Right lobe of liver (tissue), 6 donors: ENCODE measurements at regions not wholly inside any gene's neighbourhood (a gene's known extent, or its start where the extent isn't known, plus 50 kb on each side); places are given as distances from the start of the nearest gene placed in this dataset.

Source experiments
- ATAC-seq, 4 donors: fragments of 200-7000 bp; cut with Tn5 transposase; one replicate each; pipeline ENCODE4 v1.9.1; 2020; ENCODE audit warnings: mild to moderate bottlenecking in 4 of 4, moderate library complexity in 4 of 4
- DNase-seq, 3 donors: peaks; one replicate each; pipeline ENCODE4 v3.0.0-alpha.2; 2020
- H3K27ac ChIP-seq, 3 donors: fragments of 200-600 bp; one replicate each; pipeline ENCODE4 v1.8.0; 2022
- H3K27me3 ChIP-seq, 2 donors: fragments of 200-600 bp; one replicate each; pipeline ENCODE4 v1.8.0; 2022
- H3K36me3 ChIP-seq, 4 donors: fragments of 200-600 bp; sonication (generic) in 1 of 4; one replicate each; pipeline versions ENCODE4 v1.5.1 to v1.8.0; 2017 to 2022; ENCODE audit warnings: control low read depth in 1 of 4
- H3K4me1 ChIP-seq, 4 donors: fragments of 200-600 bp; sonication (generic) in 1 of 4; one replicate each; pipeline versions ENCODE4 v1.5.1 to v1.8.0; 2017 to 2022; ENCODE audit warnings: control low read depth in 1 of 4
- H3K4me3 ChIP-seq, 3 donors: fragments of 200-600 bp; one replicate each; pipeline ENCODE4 v1.8.0; 2022
- H3K9me3 ChIP-seq, 4 donors: fragments of 200-600 bp; sonication (generic) in 1 of 4; one replicate each; pipeline versions ENCODE4 v1.5.1 to v1.8.0; 2017 to 2022; ENCODE audit warnings: control low read depth in 1 of 4
- CTCF ChIP-seq, 4 donors: fragments of 200-600 bp in 3 of 4; fragments of 450-650 bp in 1 of 4; IDR thresholded peaks; one replicate each; pipeline versions ENCODE4 v1.5.1 to v1.8.0; 2016 to 2022; ENCODE audit warnings: antibody characterized with exemption in 4 of 4, mild to moderate bottlenecking in 2 of 4
- POLR2A ChIP-seq: fragments of 450-650 bp; IDR thresholded peaks from one replicate; pipeline ENCODE4 v1.6.1; 2017; ENCODE audit warnings: antibody characterized with exemption, mild to moderate bottlenecking
- WGBS: methylation state at CpG from one replicate; pipeline ENCODE4 v1.1.6; 2018; ENCODE audit warnings: low coverage, low lambda C conversion rate; ENCODE audit not compliant: insufficient coverage; ENCODE audit errors: missing lambda C conversion rate; 5-methylcytosine and 5-hydroxymethylcytosine counted together
- intact Hi-C, 2 donors: fragments of 100-400 bp; cut with DNase I; formaldehyde crosslinking; loops; one replicate each; pipeline versions ENCODE4 v1.11.2 to v1.14.1; 2022
- donor health status: DM: no; HTN: yes; CAD: no.
- donor health status: DM: no; HTN: no; CAD: no.
- donor health status: DM: no; HTN: no; CAD: no.
- donor health status: DM: no; HTN: yes; CAD: no.
- donor health status: DM: no; HTN: yes; CAD: no.

GRCh38 chr15:69996321-69997160 lies 101.2 kb downstream of the TLE3 start:
- DNase-seq (no peak), ATAC-seq (peak; percentile 40 to 60 (median 56))
- intact Hi-C loops: no loop called here
- Histone ChIP-seq H3K4me3 (no peak overlapping the region), H3K36me3 (no peaks in the 10 kb centered on the region), H3K27ac (peak overlapping the region in 1 of 3 donors; percentile 37), H3K27me3 (no peaks in the 10 kb centered on the region), H3K4me1 (peaks cover 0 to 32% (median 10%) of the 10 kb centered on the region in 4 donors), H3K9me3 (no peaks in the 10 kb centered on the region)
- WGBS: 61% methylated on average over 14 of the region's 15 CpGs
- no peak for TF ChIP-seq POLR2A

- Histone ChIP-seq H3K27ac (peak overlapping the region in 1 of 3 donors; percentile 63), H3K9me3 (no peaks in the 10 kb centered on the region), H3K36me3 (no peaks in the 10 kb centered on the region), H3K4me1 (peaks cover 0 to 37% (median 13%) of the 10 kb centered on the region in 4 donors), H3K4me3 (no peak overlapping the region), H3K27me3 (no peaks in the 10 kb centered on the region)
- TF ChIP-seq POLR2A (no peak), CTCF (IDR thresholded peaks at IDR 0.05) (no peak)
- ATAC-seq: peak; percentile 73 to 87 (median 84)
- 14% methylated on average over 5 of the region's 10 CpGs for WGBS
- intact Hi-C loops: no loop called here
- peak; percentile 63 to 85 (median 78) for DNase-seq
These were observed 100.6 kb downstream of the TLE3 start for GRCh38 chr15:69997161-69997485.
